MM.1S (cell line): ENCODE measurements at regions not wholly inside any gene's neighbourhood (a gene's known extent, or its start where the extent isn't known, plus 50 kb on each side); places are given as distances from the start of the nearest gene placed in this dataset.

ENCODE experiments used
- DNase-seq: peaks from one replicate; pipeline ENCODE4 v3.0.0-alpha.2; 2015
- H2AFZ ChIP-seq: fragments of 300-600 bp; sonication (generic); 2 replicates; pipeline ENCODE4 v1.6.0; 2016; ENCODE audit warnings: antibody characterized with exemption, low read length
- H3F3A ChIP-seq: fragments of 300-600 bp; sonication (generic); 2 replicates; pipeline ENCODE4 v1.6.1; 2016; ENCODE audit warnings: mild to moderate bottlenecking, antibody characterized with exemption, low read length, moderate library complexity, mixed read lengths; ENCODE audit not compliant: insufficient read depth
- H3K27ac ChIP-seq: fragments of 300-600 bp; sonication (generic); 2 replicates; pipeline ENCODE4 v1.5.1; 2016; ENCODE audit warnings: mild to moderate bottlenecking, low read length
- H3K27me3 ChIP-seq: fragments of 300-600 bp; sonication (generic); replicated peaks from 2 replicates; pipeline ENCODE4 v1.6.0; 2016; ENCODE audit warnings: low read length; ENCODE audit not compliant: insufficient read depth
- H3K36me3 ChIP-seq: fragments of 300-600 bp; sonication (generic); replicated peaks from 2 replicates; pipeline ENCODE4 v1.6.1; 2016; ENCODE audit warnings: mild to moderate bottlenecking, low read length, mixed read lengths; ENCODE audit not compliant: insufficient read depth
- H3K4me1 ChIP-seq: fragments of 300-600 bp; sonication (generic); 2 replicates; pipeline ENCODE4 v1.6.1; 2016; ENCODE audit warnings: low read length, mixed read lengths
- H3K4me2 ChIP-seq: fragments of 300-600 bp; sonication (generic); 2 replicates; pipeline ENCODE4 v1.6.0; 2016; ENCODE audit warnings: low read depth, low read length
- H3K4me3 ChIP-seq: fragments of 300-600 bp; sonication (generic); 2 replicates; pipeline ENCODE4 v1.5.1; 2016; ENCODE audit warnings: low read length, mixed read lengths
- H3K79me2 ChIP-seq: fragments of 300-600 bp; sonication (generic); 2 replicates; pipeline ENCODE4 v1.6.1; 2016; ENCODE audit warnings: mixed run types, low read length, mixed read lengths
- H3K9ac ChIP-seq: fragments of 300-600 bp; sonication (generic); 2 replicates; pipeline ENCODE4 v1.6.1; 2016; ENCODE audit warnings: low read length, mixed read lengths
- H3K9me2 ChIP-seq: fragments of 300-600 bp; sonication (generic); replicated peaks from 2 replicates; pipeline ENCODE4 v1.6.1; 2016; ENCODE audit warnings: mild to moderate bottlenecking, low read length, mixed read lengths; ENCODE audit not compliant: insufficient read depth
- H3K9me3 ChIP-seq: fragments of 300-600 bp; sonication (generic); replicated peaks from 2 replicates; pipeline ENCODE4 v1.6.1; 2016; ENCODE audit warnings: mild to moderate bottlenecking, low read length, mixed read lengths; ENCODE audit not compliant: insufficient read depth
- H4K20me1 ChIP-seq: fragments of 300-600 bp; sonication (generic); 2 replicates; pipeline ENCODE4 v1.6.1; 2016; ENCODE audit warnings: mild to moderate bottlenecking, low read length, moderate library complexity, mixed read lengths; ENCODE audit not compliant: insufficient read depth
- CTCF ChIP-seq: fragments of 300-600 bp; sonication (generic); IDR thresholded peaks from 2 replicates; pipeline ENCODE4 v1.5.1; 2016; ENCODE audit warnings: antibody characterized with exemption, low read length, mixed read lengths
- EZH2 ChIP-seq: fragments of 300-600 bp; sonication (generic); optimal IDR thresholded peaks from 2 replicates; pipeline ENCODE3; 2017; ENCODE audit warnings: low read depth, mild to moderate bottlenecking, antibody characterized with exemption, low read length, mixed read lengths
- EZH2phosphoT487 ChIP-seq: fragments of 300-600 bp; sonication (generic); IDR thresholded peaks from 2 replicates; pipeline ENCODE4 v1.6.1; 2018; ENCODE audit warnings: antibody characterized with exemption, low read length

- Histone ChIP-seq H3K4me1 (no peaks in the 10 kb centered on the region), H3F3A (no peaks in the 10 kb centered on the region), H3K4me2 (no peak overlapping the region), H3K9me2 (no peaks in the 10 kb centered on the region), H3K36me3 (no peaks in the 10 kb centered on the region), H3K27me3 (no peaks in the 10 kb centered on the region), H3K4me3 (no peak overlapping the region), H3K79me2 (no peaks in the 10 kb centered on the region), H2AFZ (no peak overlapping the region), H3K27ac (no peak overlapping the region), H4K20me1 (no peaks in the 10 kb centered on the region), H3K9ac (no peak overlapping the region), H3K9me3 (no peaks in the 10 kb centered on the region)
- TF ChIP-seq CTCF (no peak), EZH2 (no peak), EZH2phosphoT487 (no peak)
- no peak for DNase-seq
Observed at GRCh38 chr3:187531831-187532230, 138.4 kb downstream of the SST start.

GRCh38 chr3:187522890-187523289 is 147.3 kb downstream of the SST start:
- Histone ChIP-seq H3K27ac (no peak overlapping the region), H3K9me3 (no peaks in the 10 kb centered on the region), H3K4me1 (no peaks in the 10 kb centered on the region), H3K4me2 (no peak overlapping the region), H3K9me2 (no peaks in the 10 kb centered on the region), H2AFZ (no peak overlapping the region), H3F3A (no peaks in the 10 kb centered on the region), H4K20me1 (no peaks in the 10 kb centered on the region), H3K9ac (no peak overlapping the region), H3K79me2 (no peaks in the 10 kb centered on the region), H3K4me3 (no peak overlapping the region), H3K36me3 (no peaks in the 10 kb centered on the region), H3K27me3 (no peaks in the 10 kb centered on the region)
- TF ChIP-seq CTCF (no peak), EZH2phosphoT487 (no peak), EZH2 (no peak)
- no peak for DNase-seq

GRCh38 chr3:187522293-187522692 is 147.9 kb downstream of the SST start:
- no peak overlapping the region for H3K4me2 ChIP-seq
- no peak for DNase-seq
- H3K27me3 ChIP-seq = no peaks in the 10 kb centered on the region
- no peaks in the 10 kb centered on the region for H3K9me2 ChIP-seq
- no peaks in the 10 kb centered on the region for H3K9me3 ChIP-seq
- no peak overlapping the region for H3K9ac ChIP-seq
- no peaks in the 10 kb centered on the region for H4K20me1 ChIP-seq
- no peak overlapping the region for H3K27ac ChIP-seq
- H3K4me1 ChIP-seq = no peaks in the 10 kb centered on the region
- H3K36me3 ChIP-seq = no peaks in the 10 kb centered on the region
- H3K79me2 ChIP-seq = no peaks in the 10 kb centered on the region
- TF ChIP-seq EZH2 (no peak), EZH2phosphoT487 (no peak), CTCF (no peak)
- H2AFZ ChIP-seq = no peak overlapping the region
- H3K4me3 ChIP-seq = no peak overlapping the region
- no peaks in the 10 kb centered on the region for H3F3A ChIP-seq

GRCh38 chr3:187521546-187521945 is 148.6 kb downstream of the SST start:
- no peak for DNase-seq
- Histone ChIP-seq H3K9ac (no peak overlapping the region), H3K27me3 (no peaks in the 10 kb centered on the region), H3K36me3 (no peaks in the 10 kb centered on the region), H3K27ac (no peak overlapping the region), H4K20me1 (no peaks in the 10 kb centered on the region), H3K4me1 (no peaks in the 10 kb centered on the region), H3K4me3 (no peak overlapping the region), H3K79me2 (no peaks in the 10 kb centered on the region), H3K9me2 (no peaks in the 10 kb centered on the region), H3K9me3 (no peaks in the 10 kb centered on the region), H3K4me2 (no peak overlapping the region), H2AFZ (no peak overlapping the region), H3F3A (no peaks in the 10 kb centered on the region)
- TF ChIP-seq EZH2phosphoT487 = no peak
- no peak for TF ChIP-seq EZH2
- TF ChIP-seq CTCF = no peak
